ENCODE measurements at regions not wholly inside any gene's neighbourhood (a gene's known extent, or its start where the extent isn't known, plus 50 kb on each side); places are given as distances from the start of the nearest gene placed in this dataset.

- BruUV-seq (replicated peaks): no TSS peak
- no peaks in the 10 kb centered on the region for H3K4me1 ChIP-seq (ENCODE audit: control insufficient read depth, insufficient read depth, low read length)
- no peak overlapping the region for H2AK5ac ChIP-seq (ENCODE audit: low read depth, low read length)
- H3K9me3 ChIP-seq (ENCODE audit: control insufficient read depth, insufficient read depth, low read length): peaks cover 7% of the 10 kb centered on the region; the same call in 1 of the 2 replicates
- H2BK15ac ChIP-seq (ENCODE audit: low read depth, low read length): no peak overlapping the region
- H3K9ac ChIP-seq (ENCODE audit: low read depth, low read length): no peak overlapping the region
- dilution Hi-C loops (cut with HindIII; ENCODE audit: low sequenced_read_pairs, unreplicated experiment) (no loop called here), in situ Hi-C loops (cut with MboI; ENCODE audit: low sequenced_read_pairs) (no loop called here), intact Hi-C loops (cut with micrococcal nuclease) (no loop called here)
- H2BK20ac ChIP-seq (ENCODE audit: low read depth, low read length): no peak overlapping the region
- H2BK120ac ChIP-seq (ENCODE audit: low read depth, low read length): no peak overlapping the region
- H3K14ac ChIP-seq (replicated peaks; ENCODE audit: low read depth, low read length): no peak overlapping the region
- TF ChIP-seq CEBPB (IDR thresholded peaks at IDR 0.05; ENCODE audit: low read depth, low read length) (no peak), SMC3 (IDR thresholded peaks at IDR 0.05; ENCODE audit: low read depth, low read length) (no peak), BHLHE40 (IDR thresholded peaks at IDR 0.05; ENCODE audit: low read depth, low read length) (no peak)
- H3K23ac ChIP-seq (ENCODE audit: low read depth, low read length): no peak overlapping the region
- H3K4ac ChIP-seq (ENCODE audit: low read depth, low read length): no peak overlapping the region
- no peak overlapping the region for H4K91ac ChIP-seq (ENCODE audit: insufficient read depth, low read depth, low read length)
- H3K4me2 ChIP-seq (ENCODE audit: low read depth, low read length): no peak overlapping the region
- ChIA-PET CTCF (no interaction called here), POLR2A (ENCODE audit: unreplicated experiment) (no interaction called here)
- no peak for DNase-seq
- no peak overlapping the region for H4K8ac ChIP-seq (ENCODE audit: low read depth in 2 of 2, low read length in 2 of 2)
- no peaks in the 10 kb centered on the region for H3K9me1 ChIP-seq (ENCODE audit: insufficient read depth, low read length)
- no peak overlapping the region for H3K4me3 ChIP-seq (ENCODE audit: insufficient read depth, low read depth, low read length)
- no peaks in the 10 kb centered on the region for H4K20me1 ChIP-seq (ENCODE audit: insufficient read depth, low read length)
- no peak overlapping the region for H4K5ac ChIP-seq (ENCODE audit: low read depth, low read length)
- no peak overlapping the region for H3K27ac ChIP-seq (ENCODE audit: insufficient read depth, low read length)
- WGBS, 2 experiments (ENCODE audit: extremely low coverage in 2 of 2, insufficient read length in 1 of 2): 40% methylated on average over 1 of the region's 2 CpGs; no CpG with 5 or more reads in 1 of the 2 experiments
- H3K27me3 ChIP-seq (ENCODE audit: control insufficient read depth, insufficient read depth, low read length): no peaks in the 10 kb centered on the region
- H2AFZ ChIP-seq (replicated peaks; ENCODE audit: low read length, poor library complexity): no peak overlapping the region
- no peaks in the 10 kb centered on the region for H3K79me1 ChIP-seq (ENCODE audit: low read depth in 1 of 2, low read length in 2 of 2)
- ATAC-seq (ENCODE audit: low read depth): no peak
- H3K56ac ChIP-seq (ENCODE audit: extremely low read depth, insufficient read depth, low read length): no peak overlapping the region
- H3K18ac ChIP-seq (ENCODE audit: low read depth, low read length): no peak overlapping the region
- H2BK5ac ChIP-seq (ENCODE audit: low read depth, low read length, poor library complexity, severe bottlenecking): no peak overlapping the region
- H3K36me3 ChIP-seq (ENCODE audit: control insufficient read depth, insufficient read depth, low read length): no peaks in the 10 kb centered on the region
- H2AK9ac ChIP-seq (replicated peaks; ENCODE audit: low read depth, low read length, poor library complexity): no peak overlapping the region
Observed at GRCh38 chrX:146456058-146456457, 353.5 kb upstream of the CXorf51B start.

All from IMR-90 (cell line).